GM23248 (cell line): ENCODE measurements at regions not wholly inside any gene's neighbourhood (a gene's known extent, or its start where the extent isn't known, plus 50 kb on each side); places are given as distances from the start of the nearest gene placed in this dataset.

Experiments
- EZH2 ChIP-seq: fragments of 200-600 bp; sonication (generic); IDR thresholded peaks from 2 replicates; pipeline ENCODE4 v1.6.1; 2018; ENCODE audit warnings: antibody characterized with exemption, mild to moderate bottlenecking; ENCODE audit not compliant: insufficient read depth, poor library complexity, severe bottlenecking
- EZH2phosphoT487 ChIP-seq: fragments of 200-600 bp; sonication (generic); IDR thresholded peaks from 2 replicates; pipeline ENCODE4 v1.6.1; 2018; ENCODE audit warnings: antibody characterized with exemption, moderate library complexity, mild to moderate bottlenecking, low read depth; ENCODE audit not compliant: insufficient read depth

- TF ChIP-seq EZH2phosphoT487 = no peak
- TF ChIP-seq EZH2 = no peak
Measured at GRCh38 chr5:91839233-91839632, 456.1 kb upstream of the ARRDC3 start.
